HPDE6-E6E7 (cell line): ENCODE measurements at regions not wholly inside any gene's neighbourhood (a gene's known extent, or its start where the extent isn't known, plus 50 kb on each side); places are given as distances from the start of the nearest gene placed in this dataset.
"Not testable (repeated sequence)": the region's sequence is repeated elsewhere in the genome, so short reads cannot be mapped to it uniquely, and the experiment has no call there.

Source experiments
- DNase-seq: peaks from one replicate; pipeline ENCODE4 v3.0.0; 2011; ENCODE audit warnings: missing footprints; ENCODE audit errors: extremely low spot score

GRCh38 chr21:19508844-19509243 is 1105.3 kb upstream of the TMPRSS15 start:
- DNase-seq, result no peak

GRCh38 chr21:19510057-19510456 is 1106.5 kb upstream of the TMPRSS15 start:
- no peak for DNase-seq

DNA sequence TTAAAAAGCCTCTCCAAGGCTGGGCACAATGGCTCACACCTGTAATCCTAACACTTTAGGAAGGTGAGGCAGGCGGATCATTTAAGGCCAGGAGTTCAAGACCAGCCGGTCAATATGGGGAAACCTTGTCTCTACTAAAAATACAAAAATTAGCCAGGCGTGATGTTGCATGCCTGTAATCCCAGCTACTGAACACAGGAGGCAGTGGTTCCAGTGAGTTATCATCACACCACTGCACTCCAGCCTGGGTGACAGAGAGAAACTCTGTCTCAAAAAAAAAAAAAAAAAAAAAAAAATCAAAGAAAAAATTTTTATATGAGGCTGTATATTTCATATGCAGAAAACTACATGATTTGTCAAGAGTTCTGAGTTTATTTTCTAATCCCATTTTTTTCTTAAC is 1107.1 kb upstream of the TMPRSS15 start:
- DNase-seq, result no peak

GRCh38 chr21:19522381-19522780 is 1118.8 kb upstream of the TMPRSS15 start:
- no peak for DNase-seq

DNA sequence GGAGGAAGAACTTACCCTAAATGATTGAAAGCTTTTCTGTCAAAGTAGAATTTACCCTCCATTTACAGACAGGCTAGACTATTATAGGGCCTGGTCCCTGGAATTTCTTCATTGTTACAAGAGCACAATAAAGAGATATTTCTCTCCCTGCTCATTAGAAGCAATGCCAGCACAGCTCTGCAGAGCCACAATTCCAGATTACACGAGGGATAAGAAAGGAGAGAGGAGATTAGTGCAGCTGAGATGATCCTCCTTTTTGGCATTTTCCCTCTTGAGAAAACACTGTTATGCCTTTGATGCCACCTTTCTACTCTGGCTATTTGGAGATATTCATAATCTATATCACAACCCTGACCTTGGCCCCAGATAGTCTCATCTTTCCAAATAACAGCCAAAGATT is 1119.5 kb upstream of the TMPRSS15 start:
- DNase-seq, result no peak

DNA sequence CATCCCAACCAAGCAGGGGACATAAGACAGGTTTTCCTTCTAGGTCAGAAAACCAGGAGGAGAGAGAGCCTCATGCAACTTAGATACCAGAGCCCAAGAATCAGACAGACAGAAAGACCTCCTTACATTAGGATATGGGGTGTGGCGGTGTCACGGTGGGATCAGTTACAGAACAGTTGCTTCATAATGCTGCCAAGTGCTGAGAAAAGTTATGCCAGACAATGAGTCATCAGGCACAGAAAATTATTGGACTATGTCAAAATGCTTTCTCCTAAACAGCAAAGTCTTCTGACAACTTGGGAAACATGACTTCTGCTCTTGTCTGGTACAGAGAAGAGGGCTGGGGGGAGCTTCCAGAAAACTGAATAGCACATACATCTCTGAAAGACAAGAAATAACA is 1120.2 kb upstream of the TMPRSS15 start:
- DNase-seq, result no peak

- DNase-seq, result no peak
Measured at GRCh38 chr21:19529031-19529430, 1125.4 kb upstream of the TMPRSS15 start.

DNA sequence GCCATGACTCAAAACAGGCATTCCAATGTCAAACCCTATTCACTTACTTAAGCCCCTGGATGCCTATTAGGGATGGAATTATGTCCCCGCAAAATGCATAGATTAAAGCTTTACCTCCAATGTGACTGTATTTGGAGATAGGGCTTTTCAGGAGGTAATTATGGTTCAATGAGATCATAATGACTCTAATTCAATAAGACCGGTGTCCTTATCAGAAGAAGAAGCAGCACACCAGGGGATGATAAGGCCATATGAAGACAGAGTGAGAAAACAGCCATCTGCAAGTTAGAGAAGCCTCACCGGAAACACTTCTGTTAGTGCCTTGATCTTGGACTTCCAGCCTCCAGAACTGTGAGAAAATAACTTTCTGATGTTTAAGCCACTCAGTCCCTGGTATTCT is 1131.8 kb upstream of the TMPRSS15 start:
- DNase-seq, result no peak

DNA sequence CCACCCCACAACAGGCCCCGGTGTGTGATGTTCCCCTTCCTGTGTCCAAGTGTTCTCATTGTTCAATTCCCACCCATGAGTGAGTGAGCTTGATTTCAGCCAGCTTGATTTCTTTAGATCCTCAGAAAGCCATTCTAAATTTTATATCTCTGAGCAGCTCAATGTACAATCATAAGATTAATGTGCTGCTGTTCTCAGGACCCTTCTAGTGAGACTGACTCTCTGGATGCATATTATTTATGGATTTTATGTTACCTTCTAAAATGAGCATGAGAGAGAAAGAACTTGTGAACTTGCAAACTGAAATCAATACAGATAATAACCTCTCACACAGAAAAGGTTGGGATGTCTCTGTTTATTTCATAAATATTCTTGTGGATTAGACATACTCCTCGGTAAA is 1133.5 kb upstream of the TMPRSS15 start:
- DNase-seq, result no peak

DNA sequence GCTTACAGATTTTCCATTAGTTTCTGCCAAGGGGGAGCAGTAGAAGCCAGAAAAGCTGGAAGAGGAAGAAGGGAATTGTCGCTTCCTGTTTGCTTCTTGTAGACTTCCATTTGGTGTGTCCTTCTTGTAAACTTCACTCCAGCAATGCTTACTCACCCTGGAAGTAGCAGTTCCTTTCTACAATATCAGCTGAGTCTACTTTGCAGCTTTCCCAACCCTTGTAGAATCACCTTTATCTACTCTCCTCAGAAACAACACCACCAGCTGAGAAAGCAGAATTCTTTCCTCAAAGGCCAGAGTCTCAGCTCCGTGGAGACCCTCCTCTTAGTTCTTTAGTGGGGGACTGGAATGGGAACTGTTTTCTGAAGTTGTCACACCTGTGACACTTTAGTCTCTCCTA is 1136.7 kb upstream of the TMPRSS15 start:
- no peak for DNase-seq

DNA sequence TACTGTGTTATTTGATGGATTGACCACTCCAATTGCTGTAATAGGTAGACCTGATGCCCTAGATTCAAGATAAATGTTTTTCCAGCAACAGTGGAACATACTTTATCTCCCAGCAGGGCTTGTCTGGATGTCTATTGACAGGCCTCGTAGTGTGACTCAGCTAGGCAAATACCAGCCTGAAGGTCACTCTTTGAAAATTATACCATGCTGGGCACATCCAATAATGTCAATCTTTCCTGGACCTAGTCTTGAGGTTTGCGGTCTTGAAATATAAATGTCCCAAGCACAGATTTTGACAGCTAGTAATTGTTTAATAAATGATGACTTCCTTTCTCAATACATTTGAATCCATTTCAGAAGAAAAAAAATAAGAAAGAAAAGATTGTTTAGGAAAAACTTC is 1138.0 kb upstream of the TMPRSS15 start:
- no peak for DNase-seq

- DNase-seq, result not testable (repeated sequence)
Measured at GRCh38 chr21:19544493-19544892, 1140.9 kb upstream of the TMPRSS15 start.

DNA sequence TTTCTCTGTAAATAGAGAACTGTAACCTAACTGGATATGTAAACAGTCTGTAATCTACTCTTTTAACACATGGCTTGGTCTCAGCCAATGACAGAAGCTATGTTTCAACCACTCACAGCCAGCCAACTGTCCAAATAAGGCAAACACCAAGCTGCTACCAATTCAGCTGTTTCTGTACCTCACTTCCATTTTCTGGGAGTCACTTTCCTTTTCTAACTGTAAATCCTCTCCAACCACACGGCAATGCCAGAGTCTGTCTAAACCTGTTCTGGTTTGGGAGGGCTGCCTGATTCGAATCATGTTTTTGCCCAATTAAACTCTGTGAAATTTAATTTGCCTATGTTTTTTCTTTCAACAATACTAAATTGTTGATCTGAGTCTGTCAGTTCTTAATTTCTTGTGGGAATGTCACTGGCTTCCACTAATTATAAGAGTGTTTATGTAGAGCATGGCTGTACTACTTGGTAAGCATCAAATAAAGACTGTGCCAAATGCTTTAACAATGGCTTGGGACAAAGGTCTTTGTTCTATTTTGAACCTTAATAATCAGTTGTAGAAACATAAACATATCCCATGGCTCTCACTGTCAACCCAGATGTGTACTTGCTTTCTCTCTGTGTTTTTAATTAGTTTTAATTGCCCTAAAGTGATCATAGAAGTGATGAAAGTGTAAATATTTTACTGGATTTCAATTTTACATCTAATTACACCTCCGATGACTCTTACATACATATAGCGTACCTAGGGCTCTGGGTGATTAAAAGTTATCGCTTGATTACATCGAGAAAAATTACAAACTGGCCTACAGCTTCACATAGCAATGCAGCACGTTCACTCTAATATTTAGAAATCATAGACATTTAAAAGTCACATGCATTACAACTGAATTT is 1144.6 kb upstream of the TMPRSS15 start:
- no peak for DNase-seq

- no peak for DNase-seq
Measured at GRCh38 chr21:19553919-19554615, 1150.5 kb upstream of the TMPRSS15 start.

DNA sequence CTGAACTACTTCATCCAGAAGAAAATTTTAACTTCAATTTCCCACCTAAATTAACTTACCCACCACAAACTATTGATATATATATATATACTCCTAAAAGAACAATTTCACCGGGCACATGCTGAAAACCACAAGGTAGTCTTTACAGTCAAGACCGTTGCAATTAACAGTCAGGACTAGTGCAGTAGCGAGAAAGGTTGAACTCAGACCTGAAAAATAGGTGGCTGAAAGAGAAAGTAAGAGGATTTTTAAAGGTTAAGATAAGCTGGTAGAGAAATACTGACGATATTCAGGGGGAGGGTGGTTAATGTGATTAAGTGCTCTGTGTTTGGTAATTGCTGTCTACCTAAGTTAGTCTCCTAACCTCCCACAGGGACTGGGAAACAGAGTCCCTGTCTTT is 1153.5 kb upstream of the TMPRSS15 start:
- DNase-seq, result no peak

DNA sequence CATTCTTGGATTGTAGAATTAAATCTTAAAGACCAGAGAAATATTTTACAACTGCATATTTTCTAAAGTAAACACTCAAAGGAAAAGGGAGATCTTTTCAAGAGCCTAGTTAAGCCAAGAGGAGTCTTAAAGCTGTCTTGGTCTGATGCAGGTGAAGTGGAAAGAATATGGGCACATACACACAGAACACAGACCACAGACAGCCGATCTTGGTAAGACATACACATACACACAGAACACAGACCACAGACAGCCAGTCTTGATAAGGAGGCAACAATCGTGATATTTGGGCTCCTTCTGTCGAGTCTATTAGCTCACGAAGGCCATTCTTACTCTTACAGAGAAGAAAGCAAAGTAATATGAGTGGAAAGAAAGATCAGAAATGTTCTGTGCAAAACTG is 1153.9 kb upstream of the TMPRSS15 start:
- DNase-seq, result no peak

- no peak for DNase-seq
Measured at GRCh38 chr21:19565587-19565986, 1162.0 kb upstream of the TMPRSS15 start.

GRCh38 chr21:19566975-19567374 is 1163.4 kb upstream of the TMPRSS15 start:
- DNase-seq, result no peak

- no peak for DNase-seq
Measured at GRCh38 chr21:19577381-19577780, 1173.8 kb upstream of the TMPRSS15 start.

DNA sequence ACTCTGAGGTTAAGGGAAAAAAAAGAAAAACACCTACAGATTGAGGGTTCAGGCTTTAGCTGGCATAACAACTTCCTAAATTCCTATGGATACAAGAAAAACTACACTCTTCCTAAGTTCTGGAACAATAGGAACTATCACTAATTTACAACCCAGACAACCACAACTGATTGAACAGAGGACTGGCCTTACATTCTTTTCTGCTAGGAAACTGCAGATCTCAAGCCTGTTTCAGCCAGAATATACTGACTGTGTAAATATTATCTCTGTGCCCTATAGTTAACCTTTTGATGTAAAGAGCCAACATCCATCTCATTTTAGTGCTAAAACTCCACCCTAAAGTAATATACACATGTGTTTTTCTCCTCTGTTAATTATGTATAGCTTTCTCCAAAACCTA is 1186.5 kb upstream of the TMPRSS15 start:
- DNase-seq, result no peak

DNA sequence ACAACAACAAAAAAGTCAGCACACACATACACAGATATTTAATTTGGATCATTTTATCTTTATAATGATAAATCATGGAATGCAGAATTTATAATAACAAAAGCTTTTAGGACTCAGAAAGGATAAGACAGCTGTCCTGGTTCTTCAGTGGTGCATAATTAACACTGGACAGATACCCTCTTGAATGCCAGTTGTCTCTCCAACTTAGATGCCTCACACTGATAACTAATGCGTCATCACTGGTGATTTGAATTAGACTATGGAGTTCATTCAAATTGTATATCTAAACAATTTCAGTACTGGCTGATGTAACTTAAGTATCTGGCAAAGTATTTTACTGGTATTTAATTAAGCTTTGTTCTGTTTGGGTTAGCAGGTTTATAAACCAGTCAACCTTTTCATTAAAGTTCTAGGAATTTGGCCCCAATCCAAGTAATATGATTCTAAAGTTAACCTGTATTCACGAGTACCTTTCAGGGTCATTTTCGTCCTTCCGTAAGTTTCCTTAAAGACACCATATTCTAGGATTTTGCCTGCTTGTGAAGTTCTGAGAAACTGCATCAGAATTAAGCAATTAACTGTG is 1199.5 kb upstream of the TMPRSS15 start:
- no peak for DNase-seq

GRCh38 chr21:19608101-19608621 is 1204.6 kb upstream of the TMPRSS15 start:
- no peak for DNase-seq

DNA sequence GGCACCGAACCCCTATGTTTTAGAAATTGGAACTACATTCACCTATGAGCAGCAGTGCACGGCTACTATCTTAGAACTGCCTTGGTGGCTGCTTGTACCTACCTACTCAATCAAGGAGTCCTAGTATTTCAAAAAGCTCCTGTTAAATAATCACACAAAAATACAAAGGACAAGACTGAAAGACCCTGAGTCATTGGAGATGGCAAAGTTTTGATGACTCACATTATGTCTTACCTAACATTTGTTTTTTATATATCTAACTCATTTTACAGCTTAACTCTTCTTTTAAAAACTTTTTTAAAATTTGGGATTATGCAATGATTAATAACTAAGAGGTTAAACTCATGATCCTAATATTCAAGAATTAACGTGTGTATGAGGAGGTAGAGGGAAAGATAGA is 1206.0 kb upstream of the TMPRSS15 start:
- DNase-seq, result no peak
